ENCODE measurements at regions not wholly inside any gene's neighbourhood (a gene's known extent, or its start where the extent isn't known, plus 50 kb on each side); places are given as distances from the start of the nearest gene placed in this dataset.

GRCh38 chr3:120850381-120851295 lies 57.4 kb upstream of the STXBP5L start:
- BruUV-seq (replicated peaks), result no TSS peak

More at GRCh38 chr3:120850381-120851295, 57.4 kb upstream of the STXBP5L start:
- intact Hi-C loops (cut with micrococcal nuclease) (no loop called here), in situ Hi-C loops (cut with MboI; ENCODE audit: low sequenced_read_pairs) (no loop called here), dilution Hi-C loops (cut with HindIII; ENCODE audit: low sequenced_read_pairs, unreplicated experiment) (no loop called here)
- no CpG with 5 or more reads among the region's 6 CpGs for WGBS, 2 experiments (ENCODE audit: extremely low coverage in 2 of 2, insufficient read length in 1 of 2)
- H3K9me3 ChIP-seq (ENCODE audit: control insufficient read depth, insufficient read depth, low read length), result no peaks in the 10 kb centered on the region
- no peak for TF ChIP-seq FOS (IDR thresholded peaks at IDR 0.05; ENCODE audit: low read depth, low read length)
- TF ChIP-seq CTCF (conservative IDR thresholded peaks at IDR 0.05; ENCODE audit: low read depth, low read length), result no peak
- no peak for TF ChIP-seq USF2 (IDR thresholded peaks at IDR 0.05; ENCODE audit: low read depth, low read length)
- no peak for TF ChIP-seq POLR2A (IDR thresholded peaks at IDR 0.05; ENCODE audit: low read depth, low read length)
- no peak for TF ChIP-seq MXI1 (IDR thresholded peaks at IDR 0.05; ENCODE audit: borderline replicate concordance, low read depth, low read length)
- TF ChIP-seq RCOR1 (IDR thresholded peaks at IDR 0.05; ENCODE audit: insufficient replicate concordance, low read length), result no peak
- TF ChIP-seq CEBPB (IDR thresholded peaks at IDR 0.05; ENCODE audit: low read depth, low read length), result no peak
- no peaks in the 10 kb centered on the region for H3K4me1 ChIP-seq (ENCODE audit: control insufficient read depth, insufficient read depth, low read length)
- H3K27ac ChIP-seq (ENCODE audit: insufficient read depth, low read length), result no peak overlapping the region
- no peaks in the 10 kb centered on the region for H4K20me1 ChIP-seq (ENCODE audit: insufficient read depth, low read length)
- no peaks in the 10 kb centered on the region for H3K79me1 ChIP-seq (ENCODE audit: low read depth in 1 of 2, low read length in 2 of 2)
- H3K14ac ChIP-seq (replicated peaks; ENCODE audit: low read depth, low read length), result no peak overlapping the region
- no peak overlapping the region for H4K91ac ChIP-seq (ENCODE audit: insufficient read depth, low read depth, low read length)
- no peaks in the 10 kb centered on the region for H3K36me3 ChIP-seq (ENCODE audit: control insufficient read depth, insufficient read depth, low read length)
- H3K9me1 ChIP-seq (ENCODE audit: insufficient read depth, low read length), result no peaks in the 10 kb centered on the region
- no peak overlapping the region for H4K8ac ChIP-seq (ENCODE audit: low read depth in 2 of 2, low read length in 2 of 2)
- no peak overlapping the region for H3K18ac ChIP-seq (ENCODE audit: low read depth, low read length)
- no peak overlapping the region for H2AK9ac ChIP-seq (replicated peaks; ENCODE audit: low read depth, low read length, poor library complexity)
- H3K4ac ChIP-seq (ENCODE audit: low read depth, low read length), result no peak overlapping the region
- H3K23ac ChIP-seq (ENCODE audit: low read depth, low read length), result no peak overlapping the region
- no peak overlapping the region for H3K9ac ChIP-seq (ENCODE audit: low read depth, low read length)
- H3K4me2 ChIP-seq (ENCODE audit: low read depth, low read length), result no peak overlapping the region
- ChIA-PET CTCF (no interaction called here), POLR2A (ENCODE audit: unreplicated experiment) (no interaction called here)
- DNase-seq (no peak), ATAC-seq (ENCODE audit: low read depth) (no peak)
- no peak overlapping the region for H2BK120ac ChIP-seq (ENCODE audit: low read depth, low read length)
- no peak overlapping the region for H2BK15ac ChIP-seq (ENCODE audit: low read depth, low read length)
- no peak overlapping the region for H2AFZ ChIP-seq (replicated peaks; ENCODE audit: low read length, poor library complexity)
- no peak overlapping the region for H2BK20ac ChIP-seq (ENCODE audit: low read depth, low read length)
- H2AK5ac ChIP-seq (ENCODE audit: low read depth, low read length), result no peak overlapping the region
- no peak overlapping the region for H3K4me3 ChIP-seq (ENCODE audit: insufficient read depth, low read depth, low read length)
- H2BK5ac ChIP-seq (ENCODE audit: low read depth, low read length, poor library complexity, severe bottlenecking), result no peak overlapping the region
- H4K5ac ChIP-seq (ENCODE audit: low read depth, low read length), result no peak overlapping the region
- no peaks in the 10 kb centered on the region for H3K27me3 ChIP-seq (ENCODE audit: control insufficient read depth, insufficient read depth, low read length)
- H3K56ac ChIP-seq (ENCODE audit: extremely low read depth, insufficient read depth, low read length), result no peak overlapping the region

Measured in IMR-90 (cell line).